Forelimb muscle (tissue), 1 donor: ENCODE measurements at regions not wholly inside any gene's neighbourhood (a gene's known extent, or its start where the extent isn't known, plus 50 kb on each side); places are given as distances from the start of the nearest gene placed in this dataset.
"Not testable (repeated sequence)": the region's sequence is repeated elsewhere in the genome, so short reads cannot be mapped to it uniquely, and the experiment has no call there.

ENCODE experiments used
- DNase-seq: peaks from one replicate; pipeline ENCODE4 v3.0.0-alpha.2; 2013; ENCODE audit warnings: low read depth

DNA sequence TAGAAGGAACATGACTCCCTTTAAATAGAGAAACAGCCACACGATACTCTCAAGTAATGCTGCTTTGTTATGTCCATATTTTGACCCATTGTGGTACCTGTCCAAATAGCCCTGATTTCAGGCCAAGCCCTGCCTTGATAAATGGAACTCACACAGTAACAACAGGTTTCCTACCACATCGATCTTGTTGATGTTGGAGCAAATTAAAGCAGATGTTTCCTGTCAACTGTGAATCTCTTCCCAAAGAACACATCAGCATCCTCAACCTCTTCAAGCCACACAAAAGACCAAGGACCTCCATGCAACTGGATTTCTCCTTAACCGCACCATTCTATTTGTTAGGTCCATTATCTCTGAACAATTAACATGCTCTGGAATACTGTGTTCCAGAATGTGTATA lies 109.5 kb downstream of the FOXD4L6 start:
- not testable (repeated sequence) for DNase-seq

DNA sequence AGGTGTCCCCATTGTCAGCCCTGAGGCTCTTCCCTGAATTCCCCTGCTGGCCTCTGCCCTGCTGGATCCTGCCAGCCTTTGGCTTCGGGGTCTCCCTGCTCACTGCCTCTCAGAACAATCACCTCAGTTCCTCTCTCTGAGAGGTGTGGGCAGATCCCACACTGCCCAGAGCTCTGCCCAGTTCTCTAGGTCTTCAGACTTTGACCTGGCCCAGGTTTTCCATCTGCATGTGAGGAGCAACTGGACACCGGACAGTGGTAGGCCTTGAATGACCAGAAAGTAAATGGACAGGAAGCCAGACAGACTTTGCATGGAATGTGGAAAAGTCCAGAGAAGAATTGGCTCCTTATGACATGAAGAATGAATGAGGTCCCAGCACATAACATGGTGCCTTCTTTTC lies 111.8 kb downstream of the FOXD4L6 start:
- not testable (repeated sequence) for DNase-seq

GRCh38 chr9:40999952-41000700 lies 128.4 kb downstream of the FOXD4L6 start:
- DNase-seq, result not testable (repeated sequence)

- DNase-seq, result not testable (repeated sequence)
Observed at GRCh38 chr9:40995490-40995889, 133.0 kb downstream of the FOXD4L6 start.

GRCh38 chr9:40993842-40994241 lies 134.6 kb downstream of the FOXD4L6 start:
- DNase-seq, result not testable (repeated sequence)

GRCh38 chr9:40993375-40993774 lies 135.1 kb downstream of the FOXD4L6 start:
- DNase-seq, result not testable (repeated sequence)

GRCh38 chr9:40992472-40992821 lies 136.0 kb downstream of the FOXD4L6 start:
- not testable (repeated sequence) for DNase-seq

- DNase-seq, result peak; percentile 99
Observed at GRCh38 chr9:40991741-40992471, 136.6 kb downstream of the FOXD4L6 start.

GRCh38 chr9:40991100-40991740 lies 137.3 kb downstream of the FOXD4L6 start:
- DNase-seq, result not testable (repeated sequence)

DNA sequence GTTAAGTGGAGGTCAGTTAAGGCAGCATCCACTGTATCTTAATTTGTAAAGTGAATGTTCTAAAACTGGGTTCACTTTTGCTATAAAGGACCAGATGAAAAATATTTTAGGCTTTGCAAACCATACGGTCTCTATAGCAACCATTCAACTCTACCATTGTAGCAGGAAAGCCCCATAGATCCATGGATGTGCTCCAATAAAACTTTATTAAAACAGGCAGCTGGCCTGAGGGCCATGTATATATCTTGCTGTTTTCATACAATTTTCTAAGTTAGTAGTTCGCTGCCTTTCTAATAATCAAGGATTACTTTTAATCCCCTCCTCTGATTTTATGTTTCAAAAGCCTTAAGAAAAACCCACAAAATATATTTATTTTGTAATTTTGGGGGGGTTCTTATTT lies 142.1 kb downstream of the FOXD4L6 start:
- not testable (repeated sequence) for DNase-seq

DNA sequence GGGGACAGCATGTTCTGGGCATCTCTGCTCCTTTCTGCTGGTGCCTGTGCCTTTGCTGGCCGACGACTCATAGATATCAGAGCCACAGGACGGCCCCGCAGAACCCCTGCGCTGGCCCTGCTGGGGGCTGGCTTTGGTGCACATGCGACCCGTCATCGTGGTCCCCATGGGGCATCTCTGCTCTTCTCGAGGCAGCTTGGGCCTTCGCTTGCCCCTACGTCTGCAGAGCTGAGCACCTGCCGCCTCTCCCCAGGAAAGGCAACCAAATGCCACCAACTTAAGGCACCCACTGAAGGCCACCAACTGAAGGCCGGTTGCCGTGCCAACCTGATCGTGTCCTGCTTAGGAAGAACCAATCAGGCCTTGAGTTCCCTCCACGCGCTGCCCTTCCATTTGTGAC lies 153.1 kb downstream of the FOXD4L6 start:
- DNase-seq, result not testable (repeated sequence)

GRCh38 chr9:40974912-40975311 lies 153.6 kb downstream of the FOXD4L6 start:
- not testable (repeated sequence) for DNase-seq

- DNase-seq, result not testable (repeated sequence)
Observed at GRCh38 chr9:40971773-40972172, 156.7 kb downstream of the FOXD4L6 start.

DNA sequence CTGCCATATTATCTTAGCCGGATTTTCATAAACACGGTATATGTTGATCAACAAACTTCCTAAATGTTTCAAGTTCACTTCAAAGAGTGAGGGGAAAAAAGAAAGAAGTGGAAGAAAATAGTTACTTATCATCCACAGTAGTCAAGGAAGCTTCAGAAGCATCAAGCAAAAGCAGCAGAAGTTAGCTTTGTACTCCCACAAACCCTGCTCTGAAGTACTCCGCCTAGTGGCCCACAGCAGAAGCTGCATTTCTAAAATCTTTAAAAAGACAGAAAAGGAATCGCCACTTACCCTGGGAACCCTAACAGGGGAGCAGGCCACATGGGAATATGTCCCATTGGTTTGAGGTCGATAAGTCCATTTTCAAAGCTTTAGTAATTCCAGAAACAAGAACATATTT lies 158.1 kb downstream of the FOXD4L6 start:
- not testable (repeated sequence) for DNase-seq

GRCh38 chr9:40962461-40962860 lies 166.0 kb downstream of the FOXD4L6 start:
- not testable (repeated sequence) for DNase-seq

GRCh38 chr9:40951876-40952494 lies 176.5 kb downstream of the FOXD4L6 start:
- not testable (repeated sequence) for DNase-seq

DNA sequence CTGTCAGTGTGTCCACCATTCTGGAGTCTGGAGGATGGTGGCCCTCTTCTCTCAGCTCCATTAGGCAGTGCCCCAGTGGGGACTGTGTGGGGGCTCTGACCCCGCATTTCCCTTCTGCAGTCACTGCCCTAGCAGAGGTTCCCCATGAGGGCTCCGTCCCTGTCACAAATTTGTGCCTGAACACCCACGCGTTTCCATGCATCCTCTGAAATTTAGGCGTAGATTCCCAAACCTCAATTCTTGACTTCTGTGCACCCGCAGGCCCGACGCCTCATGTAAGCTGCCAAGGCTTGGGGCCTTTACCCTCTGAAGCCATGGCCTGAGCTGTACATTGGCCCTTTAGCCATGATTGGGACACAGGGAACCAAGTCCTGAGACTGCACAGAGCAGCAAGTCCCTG lies 182.3 kb downstream of the FOXD4L6 start:
- DNase-seq, result not testable (repeated sequence)

DNA sequence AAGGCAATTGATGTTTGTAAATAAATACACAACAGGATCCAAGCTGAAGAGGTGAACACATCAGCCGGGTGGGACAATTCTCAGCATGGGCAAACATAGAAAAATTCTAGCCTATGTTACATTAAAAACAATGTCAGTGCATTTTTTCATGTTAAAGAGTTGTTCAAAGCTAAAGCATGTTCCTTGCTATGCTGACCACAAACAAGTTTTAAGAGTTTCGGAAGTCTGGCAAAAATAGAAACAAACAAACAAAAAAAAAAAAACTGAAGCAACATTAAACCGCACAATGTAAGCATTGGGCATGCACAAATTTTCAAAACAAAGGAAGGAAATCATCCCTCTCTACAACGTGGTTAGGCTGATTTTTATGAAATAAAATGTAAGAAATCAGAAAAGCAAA lies 185.8 kb downstream of the FOXD4L6 start:
- not testable (repeated sequence) for DNase-seq

DNA sequence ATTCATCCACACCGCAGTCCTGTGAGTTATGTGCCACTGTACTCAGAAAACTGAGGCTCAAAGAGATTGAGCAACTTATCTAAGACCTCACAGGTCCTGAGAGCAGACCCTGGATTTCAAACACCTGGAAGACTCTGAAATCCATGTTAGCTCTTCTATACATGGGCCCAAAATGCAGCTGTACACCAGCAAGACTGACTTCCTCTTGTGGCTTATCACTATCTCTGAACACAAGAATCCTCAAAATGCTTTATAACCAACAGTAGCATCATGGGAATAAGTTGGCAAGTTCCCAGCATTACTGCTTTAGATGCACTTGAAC lies 188.6 kb downstream of the FOXD4L6 start:
- DNase-seq, result not testable (repeated sequence)

DNA sequence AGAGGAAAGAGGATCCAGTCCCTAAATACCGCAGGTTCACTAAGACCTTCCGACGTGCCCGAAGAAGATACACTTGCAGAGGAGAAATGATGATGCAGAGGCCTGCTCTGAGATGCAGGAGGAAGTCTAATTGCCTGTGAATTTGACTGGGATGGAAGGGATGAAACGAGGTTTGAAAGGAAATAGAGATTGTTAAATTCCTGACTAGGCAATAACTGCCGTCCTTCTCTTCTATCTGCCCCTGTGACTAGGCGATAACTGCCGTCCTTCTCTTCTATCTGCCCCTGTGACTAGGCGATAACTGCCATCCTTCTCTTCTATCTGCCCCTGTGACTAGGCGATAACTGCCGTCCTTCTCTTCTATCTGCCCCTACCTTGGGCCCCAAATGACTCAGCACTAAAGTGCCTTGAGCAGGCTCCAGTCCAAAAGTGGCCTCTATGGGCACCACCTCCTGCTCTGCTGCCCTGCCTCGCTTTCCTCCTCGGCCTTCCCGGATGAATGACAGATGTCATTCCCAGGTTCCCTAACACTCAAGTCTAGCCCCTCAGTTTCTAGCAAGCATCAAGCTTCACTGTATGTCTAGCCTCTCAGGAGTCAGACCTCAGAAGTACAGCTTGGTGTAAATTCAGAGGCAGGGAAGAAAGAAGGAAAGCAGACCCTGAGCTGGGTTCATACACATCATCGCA lies 189.1 kb downstream of the FOXD4L6 start:
- not testable (repeated sequence) for DNase-seq

DNA sequence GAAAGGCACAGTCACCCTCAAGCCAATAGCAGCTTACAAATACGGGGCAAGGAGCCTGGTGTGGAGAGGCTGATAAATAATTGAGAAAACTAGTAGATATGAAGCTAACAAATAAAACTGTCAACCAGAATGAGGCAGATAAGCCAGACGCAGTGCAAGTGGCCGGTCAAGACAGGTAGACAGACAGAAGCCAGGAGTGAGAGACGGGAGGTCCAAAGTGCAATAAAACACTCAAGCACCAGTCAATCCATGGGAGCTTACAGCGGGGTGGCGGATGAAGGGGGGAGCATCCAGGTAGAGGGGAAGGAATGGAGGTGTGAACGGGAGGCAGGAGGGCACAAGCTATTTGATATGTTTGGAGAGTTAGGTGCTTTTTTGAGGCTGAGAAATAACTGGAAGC lies 193.1 kb downstream of the FOXD4L6 start:
- DNase-seq, result no peak

GRCh38 chr9:40934480-40934879 lies 194.0 kb downstream of the FOXD4L6 start:
- DNase-seq, result not testable (repeated sequence)
